ENCODE measurements at regions not wholly inside any gene's neighbourhood (a gene's known extent, or its start where the extent isn't known, plus 50 kb on each side); places are given as distances from the start of the nearest gene placed in this dataset.

DNA sequence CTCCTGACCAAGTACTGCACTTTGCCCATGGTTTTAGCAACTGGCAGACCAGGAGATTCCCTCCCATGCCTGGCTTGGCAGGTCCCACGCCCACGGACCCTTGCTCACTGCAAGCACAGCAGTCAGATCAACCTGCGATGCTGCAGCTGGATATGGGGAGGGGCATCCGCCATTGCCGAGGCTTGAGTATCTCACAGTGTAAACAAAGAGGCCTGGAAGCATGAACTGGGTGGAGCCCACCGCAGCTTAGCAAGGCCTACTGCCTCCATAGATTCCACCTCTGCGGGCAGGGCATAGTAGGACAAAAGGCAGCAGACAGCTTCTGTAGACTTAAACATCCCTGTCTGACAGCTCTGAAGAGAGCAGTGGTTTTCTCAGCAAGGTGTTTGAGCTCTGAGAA, 479.8 kb downstream of the FUT8 start:
- TF ChIP-seq, protein P1, sequence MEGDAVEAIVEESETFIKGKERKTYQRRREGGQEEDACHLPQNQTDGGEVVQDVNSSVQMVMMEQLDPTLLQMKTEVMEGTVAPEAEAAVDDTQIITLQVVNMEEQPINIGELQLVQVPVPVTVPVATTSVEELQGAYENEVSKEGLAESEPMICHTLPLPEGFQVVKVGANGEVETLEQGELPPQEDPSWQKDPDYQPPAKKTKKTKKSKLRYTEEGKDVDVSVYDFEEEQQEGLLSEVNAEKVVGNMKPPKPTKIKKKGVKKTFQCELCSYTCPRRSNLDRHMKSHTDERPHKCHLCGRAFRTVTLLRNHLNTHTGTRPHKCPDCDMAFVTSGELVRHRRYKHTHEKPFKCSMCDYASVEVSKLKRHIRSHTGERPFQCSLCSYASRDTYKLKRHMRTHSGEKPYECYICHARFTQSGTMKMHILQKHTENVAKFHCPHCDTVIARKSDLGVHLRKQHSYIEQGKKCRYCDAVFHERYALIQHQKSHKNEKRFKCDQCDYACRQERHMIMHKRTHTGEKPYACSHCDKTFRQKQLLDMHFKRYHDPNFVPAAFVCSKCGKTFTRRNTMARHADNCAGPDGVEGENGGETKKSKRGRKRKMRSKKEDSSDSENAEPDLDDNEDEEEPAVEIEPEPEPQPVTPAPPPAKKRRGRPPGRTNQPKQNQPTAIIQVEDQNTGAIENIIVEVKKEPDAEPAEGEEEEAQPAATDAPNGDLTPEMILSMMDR (IDR thresholded peaks at IDR 0.05; ENCODE audit: poor library complexity) = no peak
- TF ChIP-seq EZH2phosphoT487 (IDR thresholded peaks at IDR 0.05; ENCODE audit: low read depth, severe bottlenecking, unreplicated experiment) = no peak

Data from hepatocyte (in vitro differentiated cells).